ENCODE measurements at regions not wholly inside any gene's neighbourhood (a gene's known extent, or its start where the extent isn't known, plus 50 kb on each side); places are given as distances from the start of the nearest gene placed in this dataset.

DNA sequence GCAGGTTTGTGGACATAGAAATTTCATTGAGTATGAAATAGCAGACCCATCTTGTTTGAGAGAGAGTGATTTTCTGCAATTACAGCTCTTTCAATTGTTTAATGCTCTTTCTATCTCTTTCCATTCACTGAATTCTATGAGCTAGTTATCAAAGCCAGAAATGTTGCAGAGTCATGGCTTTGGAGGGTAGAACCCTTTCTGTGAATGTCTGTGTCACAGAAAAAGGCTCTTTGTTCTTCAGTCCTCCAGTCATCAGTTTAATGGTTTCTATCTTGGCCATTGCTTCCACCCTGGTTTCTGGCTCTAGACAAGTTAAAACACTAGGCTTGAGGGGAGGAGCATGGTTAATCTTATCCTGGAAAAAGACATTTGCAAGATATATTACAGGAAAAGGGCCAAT, 655.0 kb downstream of the STK39 start:
- H4K20me1 ChIP-seq (ENCODE audit: control insufficient read depth, extremely low read depth, insufficient read depth, low read length): no peaks in the 10 kb centered on the region
- TF ChIP-seq CTCF (optimal IDR thresholded peaks at IDR 0.05 in 1 of 3, IDR thresholded peaks at IDR 0.05 in 1 of 3, conservative IDR thresholded peaks at IDR 0.05 in 1 of 3; ENCODE audit: extremely low read depth in 1 of 3, insufficient read depth in 2 of 3, low read length in 3 of 3) (no peak), EZH2 (IDR thresholded peaks at IDR 0.05; ENCODE audit: low read length) (no peak)

DNA sequence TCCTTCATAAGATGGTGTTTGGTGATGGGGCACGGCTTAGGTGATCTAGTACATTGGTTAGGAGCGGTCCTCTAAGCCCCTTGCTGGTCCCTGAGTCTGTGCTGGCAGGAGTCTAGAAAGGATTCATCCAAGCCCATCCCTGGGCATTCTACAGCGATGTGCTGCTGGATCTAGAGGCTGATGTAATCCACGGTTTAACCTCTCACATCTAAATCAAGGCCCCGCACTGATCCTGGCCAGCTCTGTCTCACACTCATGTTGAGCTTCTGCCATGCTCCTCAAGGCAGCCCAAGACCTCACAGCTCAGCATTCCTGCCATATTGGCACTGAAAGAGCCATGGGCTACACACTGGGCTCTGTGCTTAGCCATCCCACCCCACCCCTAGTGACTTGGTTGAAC, 664.8 kb downstream of the STK39 start:
- Histone ChIP-seq H3K9me3 (ENCODE audit: control insufficient read depth, low read depth, low read length) (no peaks in the 10 kb centered on the region), H3K9ac (ENCODE audit: control insufficient read depth, extremely low read depth, insufficient read depth, low read length) (no peak overlapping the region), H3K9me1 (ENCODE audit: control insufficient read depth, extremely low read depth, insufficient read depth, low read length) (no peaks in the 10 kb centered on the region), H4K20me1 (ENCODE audit: control insufficient read depth, extremely low read depth, insufficient read depth, low read length) (no peaks in the 10 kb centered on the region), H3K79me2 (ENCODE audit: control insufficient read depth, insufficient read depth, low read length) (no peaks in the 10 kb centered on the region), H3K36me3 (ENCODE audit: control insufficient read depth in 2 of 2, extremely low read depth in 1 of 2, insufficient read depth in 2 of 2, low read length in 2 of 2) (no peaks in the 10 kb centered on the region), H3K27ac (ENCODE audit: control insufficient read depth, insufficient read depth, low read length) (no peak overlapping the region), H3K4me1 (ENCODE audit: control insufficient read depth, extremely low read depth, insufficient read depth, low read length) (no peaks in the 10 kb centered on the region), H3K4me3 (ENCODE audit: control insufficient read depth in 2 of 3, extremely low read depth in 1 of 3, insufficient read depth in 2 of 3, low read depth in 1 of 3, low read length in 3 of 3) (no peak overlapping the region), H2AFZ (ENCODE audit: control insufficient read depth, low read length) (no peak overlapping the region), H3K4me2 (ENCODE audit: control insufficient read depth, extremely low read depth, insufficient read depth, low read depth, low read length) (no peak overlapping the region), H3K27me3 (ENCODE audit: control insufficient read depth, extremely low read depth, insufficient read depth, low read length) (no peaks in the 10 kb centered on the region)
- dilution Hi-C loops (cut with MboI; ENCODE audit: extremely low pct_ligation_motif_present, low sequenced_read_pairs): no loop called here
- FAIRE-seq (no peak), DNase-seq (ENCODE audit: low read depth, low spot score) (no peak)
- TF ChIP-seq CTCF (optimal IDR thresholded peaks at IDR 0.05 in 1 of 3, IDR thresholded peaks at IDR 0.05 in 1 of 3, conservative IDR thresholded peaks at IDR 0.05 in 1 of 3; ENCODE audit: extremely low read depth in 1 of 3, insufficient read depth in 2 of 3, low read length in 3 of 3) (no peak), EZH2 (IDR thresholded peaks at IDR 0.05; ENCODE audit: low read length) (no peak)

More for the DNA sequence above, 655.0 kb downstream of the STK39 start:
- Histone ChIP-seq H3K4me2 (ENCODE audit: control insufficient read depth, extremely low read depth, insufficient read depth, low read depth, low read length) (no peak overlapping the region), H3K9me1 (ENCODE audit: control insufficient read depth, extremely low read depth, insufficient read depth, low read length) (no peaks in the 10 kb centered on the region), H3K9ac (ENCODE audit: control insufficient read depth, extremely low read depth, insufficient read depth, low read length) (no peak overlapping the region), H3K36me3 (ENCODE audit: control insufficient read depth in 2 of 2, extremely low read depth in 1 of 2, insufficient read depth in 2 of 2, low read length in 2 of 2) (no peaks in the 10 kb centered on the region), H2AFZ (ENCODE audit: control insufficient read depth, low read length) (no peak overlapping the region), H3K79me2 (ENCODE audit: control insufficient read depth, insufficient read depth, low read length) (no peaks in the 10 kb centered on the region), H3K27ac (ENCODE audit: control insufficient read depth, insufficient read depth, low read length) (no peak overlapping the region), H3K4me3 (ENCODE audit: control insufficient read depth in 2 of 3, extremely low read depth in 1 of 3, insufficient read depth in 2 of 3, low read depth in 1 of 3, low read length in 3 of 3) (no peak overlapping the region), H3K27me3 (ENCODE audit: control insufficient read depth, extremely low read depth, insufficient read depth, low read length) (no peaks in the 10 kb centered on the region), H3K9me3 (ENCODE audit: control insufficient read depth, low read depth, low read length) (no peaks in the 10 kb centered on the region), H3K4me1 (ENCODE audit: control insufficient read depth, extremely low read depth, insufficient read depth, low read length) (no peaks in the 10 kb centered on the region)
- dilution Hi-C loops (cut with MboI; ENCODE audit: extremely low pct_ligation_motif_present, low sequenced_read_pairs): no loop called here
- FAIRE-seq (no peak), DNase-seq (ENCODE audit: low read depth, low spot score) (no peak)

Data from keratinocyte (primary cell).